ENCODE measurements at regions not wholly inside any gene's neighbourhood (a gene's known extent, or its start where the extent isn't known, plus 50 kb on each side); places are given as distances from the start of the nearest gene placed in this dataset.

DNA sequence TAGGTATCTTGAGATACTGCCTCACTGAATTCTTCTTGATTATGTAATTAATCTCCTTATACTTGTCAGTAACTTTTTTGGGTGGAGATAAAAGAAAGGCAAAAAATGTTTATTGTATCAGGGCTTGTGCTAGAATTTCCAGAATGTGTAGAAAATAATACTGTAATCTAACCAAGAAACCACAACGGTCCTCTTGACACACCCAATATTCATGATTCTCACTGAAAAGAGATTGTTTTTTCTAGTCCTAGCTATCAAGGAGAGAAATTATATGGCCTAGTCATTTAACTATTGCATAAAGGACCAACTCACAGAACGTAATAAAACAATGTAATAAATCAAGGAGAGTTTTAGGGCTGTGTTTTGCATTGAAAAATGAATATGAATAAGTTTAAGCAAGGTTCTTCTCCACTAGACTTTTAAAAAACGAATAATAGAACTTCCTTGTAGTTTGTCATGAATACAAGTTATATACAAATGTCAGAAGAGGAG lies 80.0 kb upstream of the STEAP4 start (continued):
- TF ChIP-seq OSR1 (CRISPR knock-in tag; IDR thresholded peaks at IDR 0.05) (no peak), ZNF565 (CRISPR knock-in tag; conservative IDR thresholded peaks at IDR 0.05; ENCODE audit: low read depth) (no peak)

GRCh38 chr7:88377434-88377833 lies 70.7 kb upstream of the STEAP4 start:
- no peak for TF ChIP-seq ARNTL (CRISPR knock-in tag; IDR thresholded peaks at IDR 0.05; ENCODE audit: borderline replicate concordance, low read depth)
- no peak for ATAC-seq

DNA sequence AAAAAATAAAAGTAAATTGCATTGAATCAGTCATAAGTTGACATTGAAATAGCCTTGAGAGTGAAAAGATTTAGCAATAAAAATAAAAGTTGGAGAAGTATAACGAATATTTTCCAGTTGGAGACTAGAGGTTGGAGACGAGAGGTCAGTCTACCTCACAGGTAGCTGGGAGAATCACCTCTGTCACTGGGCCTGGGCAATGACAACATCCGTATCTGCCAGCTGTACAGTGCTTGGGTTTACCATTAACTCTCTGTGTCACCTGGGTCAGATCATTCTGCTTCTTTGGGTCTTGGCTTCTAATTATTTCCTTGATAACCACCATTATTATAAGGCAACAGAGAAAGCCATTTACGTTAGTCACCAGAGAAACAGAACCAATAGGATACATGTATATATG lies 62.0 kb upstream of the STEAP4 start:
- no peak for TF ChIP-seq PPARA (CRISPR knock-in tag; IDR thresholded peaks at IDR 0.05; ENCODE audit: borderline replicate concordance)
- TF ChIP-seq ZFP3 (CRISPR knock-in tag; IDR thresholded peaks at IDR 0.05) = no peak
- TF ChIP-seq RARB (CRISPR knock-in tag; IDR thresholded peaks at IDR 0.05) = no peak
- no peak for TF ChIP-seq TOX (CRISPR knock-in tag; IDR thresholded peaks at IDR 0.05; ENCODE audit: borderline replicate concordance)
- no peak for TF ChIP-seq ZFP30 (CRISPR knock-in tag; IDR thresholded peaks at IDR 0.05)
- TF ChIP-seq GLIS3 (CRISPR knock-in tag; IDR thresholded peaks at IDR 0.05) = no peak
- TF ChIP-seq TSHZ2 (CRISPR knock-in tag; IDR thresholded peaks at IDR 0.05) = no peak
- no peak for TF ChIP-seq ZNF565 (CRISPR knock-in tag; conservative IDR thresholded peaks at IDR 0.05; ENCODE audit: low read depth)
- no peak for TF ChIP-seq ZNF8 (CRISPR knock-in tag; IDR thresholded peaks at IDR 0.05)
- TF ChIP-seq ISL1 (CRISPR knock-in tag; IDR thresholded peaks at IDR 0.05) = no peak
- no peak for TF ChIP-seq CSRNP3 (CRISPR knock-in tag; IDR thresholded peaks at IDR 0.05)
- TF ChIP-seq BACH2 (CRISPR knock-in tag; IDR thresholded peaks at IDR 0.05; ENCODE audit: borderline replicate concordance) = no peak
- no peak for TF ChIP-seq CSDC2 (CRISPR knock-in tag; IDR thresholded peaks at IDR 0.05)
- no peak for TF ChIP-seq ZNF70 (CRISPR knock-in tag; IDR thresholded peaks at IDR 0.05)
- TF ChIP-seq OSR1 (CRISPR knock-in tag; IDR thresholded peaks at IDR 0.05) = no peak
- no peak for ATAC-seq

GRCh38 chr7:88366845-88367244 lies 60.2 kb upstream of the STEAP4 start:
- TF ChIP-seq TOX (CRISPR knock-in tag; IDR thresholded peaks at IDR 0.05; ENCODE audit: borderline replicate concordance) = no peak
- no peak for TF ChIP-seq ZNF565 (CRISPR knock-in tag; conservative IDR thresholded peaks at IDR 0.05; ENCODE audit: low read depth)
- TF ChIP-seq ZNF8 (CRISPR knock-in tag; IDR thresholded peaks at IDR 0.05) = no peak
- TF ChIP-seq OSR1 (CRISPR knock-in tag; IDR thresholded peaks at IDR 0.05) = no peak
- no peak for TF ChIP-seq ZFP30 (CRISPR knock-in tag; IDR thresholded peaks at IDR 0.05)
- TF ChIP-seq ISL1 (CRISPR knock-in tag; IDR thresholded peaks at IDR 0.05) = no peak
- TF ChIP-seq, protein P1, sequence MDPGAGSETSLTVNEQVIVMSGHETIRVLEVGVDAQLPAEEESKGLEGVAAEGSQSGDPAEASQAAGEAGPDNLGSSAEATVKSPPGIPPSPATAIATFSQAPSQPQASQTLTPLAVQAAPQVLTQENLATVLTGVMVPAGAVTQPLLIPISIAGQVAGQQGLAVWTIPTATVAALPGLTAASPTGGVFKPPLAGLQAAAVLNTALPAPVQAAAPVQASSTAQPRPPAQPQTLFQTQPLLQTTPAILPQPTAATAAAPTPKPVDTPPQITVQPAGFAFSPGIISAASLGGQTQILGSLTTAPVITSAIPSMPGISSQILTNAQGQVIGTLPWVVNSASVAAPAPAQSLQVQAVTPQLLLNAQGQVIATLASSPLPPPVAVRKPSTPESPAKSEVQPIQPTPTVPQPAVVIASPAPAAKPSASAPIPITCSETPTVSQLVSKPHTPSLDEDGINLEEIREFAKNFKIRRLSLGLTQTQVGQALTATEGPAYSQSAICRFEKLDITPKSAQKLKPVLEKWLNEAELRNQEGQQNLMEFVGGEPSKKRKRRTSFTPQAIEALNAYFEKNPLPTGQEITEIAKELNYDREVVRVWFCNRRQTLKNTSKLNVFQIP (CRISPR knock-in tag; IDR thresholded peaks at IDR 0.05; ENCODE audit: borderline replicate concordance, low read depth) = no peak
- no peak for ATAC-seq

DNA sequence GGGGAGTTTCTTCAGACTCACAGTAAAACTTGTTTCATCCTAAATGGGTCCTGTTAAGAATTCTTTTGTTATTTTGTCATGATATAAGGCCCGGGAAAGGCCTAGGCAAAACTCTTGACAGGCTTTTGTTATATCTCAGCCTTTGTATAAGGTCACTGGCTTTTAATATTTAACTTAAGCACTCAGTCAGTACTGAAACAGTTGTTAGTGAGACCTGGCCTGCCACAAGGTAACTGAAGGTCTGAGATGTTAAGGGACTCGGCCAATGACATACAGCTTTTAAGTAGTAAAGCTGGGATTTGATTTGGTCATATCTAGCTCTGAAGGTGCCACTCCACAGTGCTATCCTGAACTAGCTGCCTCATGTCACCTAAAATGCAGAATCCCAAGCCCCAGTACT lies 57.2 kb upstream of the STEAP4 start:
- ATAC-seq = no peak
- TF ChIP-seq ZNF8 (CRISPR knock-in tag; IDR thresholded peaks at IDR 0.05) = no peak
- no peak for TF ChIP-seq BACH2 (CRISPR knock-in tag; IDR thresholded peaks at IDR 0.05; ENCODE audit: borderline replicate concordance)
- TF ChIP-seq ZC3H10 (CRISPR knock-in tag; IDR thresholded peaks at IDR 0.05) = no peak
- TF ChIP-seq ARNTL (CRISPR knock-in tag; IDR thresholded peaks at IDR 0.05; ENCODE audit: borderline replicate concordance, low read depth) = no peak
- TF ChIP-seq ESRRG (CRISPR knock-in tag; IDR thresholded peaks at IDR 0.05) = no peak
- TF ChIP-seq CSDC2 (CRISPR knock-in tag; IDR thresholded peaks at IDR 0.05) = no peak

GRCh38 chr7:88363249-88363648 lies 56.6 kb upstream of the STEAP4 start:
- no peak for ATAC-seq
- no peak for TF ChIP-seq SNAI2 (CRISPR knock-in tag; IDR thresholded peaks at IDR 0.05)
- no peak for TF ChIP-seq ZFP3 (CRISPR knock-in tag; IDR thresholded peaks at IDR 0.05)
- no peak for TF ChIP-seq ARNTL (CRISPR knock-in tag; IDR thresholded peaks at IDR 0.05; ENCODE audit: borderline replicate concordance, low read depth)
- TF ChIP-seq, protein P1 (CRISPR knock-in tag; IDR thresholded peaks at IDR 0.05; ENCODE audit: borderline replicate concordance, low read depth) = no peak
- TF ChIP-seq ISL1 (CRISPR knock-in tag; IDR thresholded peaks at IDR 0.05) = no peak
- TF ChIP-seq, protein P2, sequence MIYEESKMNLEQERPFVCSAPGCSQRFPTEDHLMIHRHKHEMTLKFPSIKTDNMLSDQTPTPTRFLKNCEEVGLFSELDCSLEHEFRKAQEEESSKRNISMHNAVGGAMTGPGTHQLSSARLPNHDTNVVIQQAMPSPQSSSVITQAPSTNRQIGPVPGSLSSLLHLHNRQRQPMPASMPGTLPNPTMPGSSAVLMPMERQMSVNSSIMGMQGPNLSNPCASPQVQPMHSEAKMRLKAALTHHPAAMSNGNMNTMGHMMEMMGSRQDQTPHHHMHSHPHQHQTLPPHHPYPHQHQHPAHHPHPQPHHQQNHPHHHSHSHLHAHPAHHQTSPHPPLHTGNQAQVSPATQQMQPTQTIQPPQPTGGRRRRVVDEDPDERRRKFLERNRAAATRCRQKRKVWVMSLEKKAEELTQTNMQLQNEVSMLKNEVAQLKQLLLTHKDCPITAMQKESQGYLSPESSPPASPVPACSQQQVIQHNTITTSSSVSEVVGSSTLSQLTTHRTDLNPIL (CRISPR knock-in tag; IDR thresholded peaks at IDR 0.05; ENCODE audit: low read depth) = no peak
- TF ChIP-seq TSHZ2 (CRISPR knock-in tag; IDR thresholded peaks at IDR 0.05) = no peak

Measured in SK-N-SH treated with all-trans-retinoic acid at 6 μM for 48 hours (cell line).